Mesendoderm (in vitro differentiated cells): ENCODE measurements at regions not wholly inside any gene's neighbourhood (a gene's known extent, or its start where the extent isn't known, plus 50 kb on each side); places are given as distances from the start of the nearest gene placed in this dataset.
A peak's percentile ranks its signal among the peaks of the same experiment; 100 is the strongest.

Experiments
- DNase-seq: peaks from one replicate; pipeline ENCODE4 v3.0.0; 2013
- H2AK5ac ChIP-seq: 2 replicates; pipeline ENCODE4 v1.6.1; 2013; ENCODE audit warnings: low read length, inconsistent platforms
- H2BK120ac ChIP-seq: 2 replicates; pipeline ENCODE4 v1.6.1; 2013; ENCODE audit warnings: low read depth, mild to moderate bottlenecking, low read length, moderate library complexity, mixed read lengths
- H2BK15ac ChIP-seq: replicated peaks from 2 replicates; pipeline ENCODE4 v1.6.1; 2013; ENCODE audit warnings: low read depth, mild to moderate bottlenecking, moderate library complexity
- H2BK5ac ChIP-seq: 2 replicates; pipeline ENCODE4 v1.6.1; 2013; ENCODE audit warnings: low read length, inconsistent platforms
- H3K18ac ChIP-seq: 2 replicates; pipeline ENCODE4 v1.6.1; 2013; ENCODE audit warnings: mild to moderate bottlenecking, low read length, mixed read lengths
- H3K23ac ChIP-seq: one replicate; pipeline ENCODE4 v1.6.1; 2013; ENCODE audit warnings: low read length
- H3K27ac ChIP-seq: 2 replicates; pipeline ENCODE4 v1.5.1; 2013; ENCODE audit warnings: low read depth, mild to moderate bottlenecking, inconsistent platforms, low read length, moderate library complexity
- H3K27me3 ChIP-seq: 2 replicates; pipeline ENCODE4 v1.6.1; 2013; ENCODE audit warnings: low read length, control low read depth, mild to moderate bottlenecking, inconsistent platforms; ENCODE audit not compliant: insufficient read depth, poor library complexity
- H3K36me3 ChIP-seq: 2 replicates; pipeline ENCODE4 v1.6.1; 2013; ENCODE audit warnings: low read length, inconsistent platforms; ENCODE audit not compliant: control insufficient read depth, insufficient read depth
- H3K4ac ChIP-seq: one replicate; pipeline ENCODE4 v1.6.1; 2013; ENCODE audit warnings: low read depth, mild to moderate bottlenecking, low read length, moderate library complexity
- H3K4me1 ChIP-seq: 2 replicates; pipeline ENCODE4 v1.6.1; 2013; ENCODE audit warnings: low read depth, low read length, inconsistent platforms; ENCODE audit not compliant: control insufficient read depth
- H3K4me2 ChIP-seq: 2 replicates; pipeline ENCODE4 v1.6.1; 2013; ENCODE audit warnings: low read length
- H3K4me3 ChIP-seq: 2 replicates; pipeline ENCODE4 v1.5.1; 2013; ENCODE audit warnings: mild to moderate bottlenecking, low read length
- H3K56ac ChIP-seq: one replicate; pipeline ENCODE4 v1.6.1; 2013; ENCODE audit warnings: low read length
- H3K79me1 ChIP-seq: 2 replicates; pipeline ENCODE4 v1.6.1; 2013; ENCODE audit warnings: low read length, inconsistent platforms
- H3K79me2 ChIP-seq: 2 replicates; pipeline ENCODE4 v1.6.1; 2013; ENCODE audit warnings: mild to moderate bottlenecking, low read length; ENCODE audit not compliant: control insufficient read depth, insufficient read depth
- H3K9ac ChIP-seq: 2 replicates; pipeline ENCODE4 v1.6.1; 2013; ENCODE audit warnings: low read length, inconsistent platforms
- H4K5ac ChIP-seq: one replicate; pipeline ENCODE4 v1.6.1; 2013; ENCODE audit warnings: low read length
- H4K8ac ChIP-seq: one replicate; pipeline ENCODE4 v1.6.1; 2013; ENCODE audit warnings: low read depth, mild to moderate bottlenecking, control low read depth, low read length, moderate library complexity
- WGBS: extraction: QIAGEN DNeasy Blood & Tissue Kit; methylation state at CpG from one replicate; pipeline ENCODE4 v1.1.7; 2013; ENCODE audit warnings: low lambda C conversion rate, missing lambda C conversion rate; ENCODE audit not compliant: insufficient coverage; ENCODE audit errors: extremely low coverage; 5-methylcytosine and 5-hydroxymethylcytosine counted together

GRCh38 chr12:42807766-42808165 lies 218.2 kb upstream of the PRICKLE1 start:
- H3K4ac ChIP-seq = peak overlapping the region; percentile 68
- no CpG with 5 or more reads among the region's 3 CpGs for WGBS
- DNase-seq = peak; percentile 54
- H2AK5ac ChIP-seq = peak overlapping the region; percentile 65
- no peak overlapping the region for H3K23ac ChIP-seq
- H3K79me1 ChIP-seq = no peaks in the 10 kb centered on the region
- H3K56ac ChIP-seq = peak overlapping the region; percentile 80
- H2BK15ac ChIP-seq = no peak overlapping the region
- no peaks in the 10 kb centered on the region for H3K27me3 ChIP-seq
- no peak overlapping the region for H2BK120ac ChIP-seq
- H4K5ac ChIP-seq = no peak overlapping the region
- H2BK5ac ChIP-seq = peak overlapping the region; percentile 98
- no peak overlapping the region for H3K27ac ChIP-seq
- H3K9ac ChIP-seq = peak overlapping the region; percentile 10
- H3K4me3 ChIP-seq = no peak overlapping the region
- H4K8ac ChIP-seq = no peak overlapping the region
- H3K4me1 ChIP-seq = peaks cover 15% of the 10 kb centered on the region
- peak overlapping the region; percentile 33 for H3K18ac ChIP-seq
- H3K36me3 ChIP-seq = no peaks in the 10 kb centered on the region
- H3K79me2 ChIP-seq = no peaks in the 10 kb centered on the region
- no peak overlapping the region for H3K4me2 ChIP-seq

- Histone ChIP-seq H2BK120ac (no peak overlapping the region), H3K4ac (peak overlapping the region; percentile 68), H3K23ac (no peak overlapping the region), H4K5ac (no peak overlapping the region), H2BK5ac (no peak overlapping the region), H3K27ac (no peak overlapping the region), H3K4me1 (peaks cover 18% of the 10 kb centered on the region), H3K4me3 (no peak overlapping the region), H3K18ac (no peak overlapping the region), H2BK15ac (no peak overlapping the region), H3K79me2 (no peaks in the 10 kb centered on the region), H3K27me3 (no peaks in the 10 kb centered on the region), H4K8ac (no peak overlapping the region), H3K9ac (no peak overlapping the region), H3K79me1 (no peaks in the 10 kb centered on the region), H3K36me3 (no peaks in the 10 kb centered on the region), H3K56ac (peak overlapping the region; percentile 80), H3K4me2 (no peak overlapping the region), H2AK5ac (no peak overlapping the region)
- DNase-seq = peak; percentile 95
- no CpG with 5 or more reads among the region's 2 CpGs for WGBS
These were observed 217.7 kb upstream of the PRICKLE1 start for GRCh38 chr12:42807251-42807650.

- Histone ChIP-seq H3K27me3 (no peaks in the 10 kb centered on the region), H4K8ac (no peak overlapping the region), H3K9ac (no peak overlapping the region), H3K56ac (peak overlapping the region; percentile 71), H3K23ac (no peak overlapping the region), H3K4me1 (peaks cover 19% of the 10 kb centered on the region), H4K5ac (no peak overlapping the region), H3K4ac (peak overlapping the region; percentile 88), H3K18ac (peak overlapping the region; percentile 78), H3K79me1 (no peaks in the 10 kb centered on the region), H3K27ac (no peak overlapping the region), H3K4me2 (no peak overlapping the region), H2BK120ac (peak overlapping the region; percentile 61), H3K79me2 (no peaks in the 10 kb centered on the region), H2AK5ac (peak overlapping the region; percentile 41), H3K36me3 (no peaks in the 10 kb centered on the region), H3K4me3 (no peak overlapping the region), H2BK15ac (no peak overlapping the region), H2BK5ac (peak overlapping the region; percentile 89)
- no CpG with 5 or more reads among the region's 2 CpGs for WGBS
- DNase-seq = peak; percentile 67
These were observed 215.4 kb upstream of the PRICKLE1 start for GRCh38 chr12:42804928-42805327.

GRCh38 chr12:42802785-42803189 lies 213.2 kb upstream of the PRICKLE1 start:
- H3K9ac ChIP-seq = no peak overlapping the region
- H3K4me2 ChIP-seq = no peak overlapping the region
- H3K79me2 ChIP-seq = no peaks in the 10 kb centered on the region
- H3K36me3 ChIP-seq = no peaks in the 10 kb centered on the region
- no peak overlapping the region for H3K4me3 ChIP-seq
- DNase-seq = no peak
- H2AK5ac ChIP-seq = peak overlapping the region; percentile 91
- no peaks in the 10 kb centered on the region for H3K79me1 ChIP-seq
- peak overlapping the region; percentile 65 for H2BK120ac ChIP-seq
- H2BK5ac ChIP-seq = peak overlapping the region; percentile 96
- H2BK15ac ChIP-seq = peak overlapping the region; percentile 67
- peak overlapping the region; percentile 65 for H3K18ac ChIP-seq
- H3K56ac ChIP-seq = peak overlapping the region; percentile 69
- H3K27me3 ChIP-seq = no peaks in the 10 kb centered on the region
- peak overlapping the region; percentile 70 for H3K4ac ChIP-seq
- H3K23ac ChIP-seq = no peak overlapping the region
- WGBS = no CpG with 5 or more reads among the region's 4 CpGs
- peaks cover 19% of the 10 kb centered on the region for H3K4me1 ChIP-seq
- no peak overlapping the region for H3K27ac ChIP-seq
- H4K5ac ChIP-seq = peak overlapping the region; percentile 68
- no peak overlapping the region for H4K8ac ChIP-seq

- no peak overlapping the region for H4K8ac ChIP-seq
- no peaks in the 10 kb centered on the region for H3K79me1 ChIP-seq
- H3K4me3 ChIP-seq = no peak overlapping the region
- H2BK5ac ChIP-seq = peak overlapping the region; percentile 100
- no peak overlapping the region for H2BK15ac ChIP-seq
- H3K4ac ChIP-seq = peak overlapping the region; percentile 70
- H3K4me1 ChIP-seq = peaks cover 16% of the 10 kb centered on the region
- no CpG with 5 or more reads among the region's 2 CpGs for WGBS
- no peaks in the 10 kb centered on the region for H3K36me3 ChIP-seq
- no peak overlapping the region for H3K4me2 ChIP-seq
- H3K27ac ChIP-seq = peak overlapping the region; percentile 49
- peak overlapping the region; percentile 74 for H2BK120ac ChIP-seq
- no peak overlapping the region for H3K23ac ChIP-seq
- no peak overlapping the region for H3K9ac ChIP-seq
- peak; percentile 91 for DNase-seq
- no peak overlapping the region for H4K5ac ChIP-seq
- H3K79me2 ChIP-seq = no peaks in the 10 kb centered on the region
- H2AK5ac ChIP-seq = no peak overlapping the region
- H3K27me3 ChIP-seq = no peaks in the 10 kb centered on the region
- peak overlapping the region; percentile 80 for H3K56ac ChIP-seq
- H3K18ac ChIP-seq = peak overlapping the region; percentile 68
These were observed 211.7 kb upstream of the PRICKLE1 start for GRCh38 chr12:42801271-42801670.

GRCh38 chr12:42799966-42800365 lies 210.4 kb upstream of the PRICKLE1 start:
- no peaks in the 10 kb centered on the region for H3K27me3 ChIP-seq
- no peaks in the 10 kb centered on the region for H3K79me2 ChIP-seq
- peaks cover 13% of the 10 kb centered on the region for H3K4me1 ChIP-seq
- no peak overlapping the region for H2BK15ac ChIP-seq
- H3K79me1 ChIP-seq = no peaks in the 10 kb centered on the region
- no peak overlapping the region for H2BK120ac ChIP-seq
- no peak overlapping the region for H3K27ac ChIP-seq
- H3K23ac ChIP-seq = no peak overlapping the region
- WGBS = no CpG with 5 or more reads among the region's 1 CpG
- H2AK5ac ChIP-seq = no peak overlapping the region
- no peak overlapping the region for H3K9ac ChIP-seq
- no peak overlapping the region for H4K5ac ChIP-seq
- DNase-seq = no peak
- H3K18ac ChIP-seq = no peak overlapping the region
- no peaks in the 10 kb centered on the region for H3K36me3 ChIP-seq
- no peak overlapping the region for H2BK5ac ChIP-seq
- no peak overlapping the region for H4K8ac ChIP-seq
- no peak overlapping the region for H3K4me2 ChIP-seq
- no peak overlapping the region for H3K4ac ChIP-seq
- H3K4me3 ChIP-seq = no peak overlapping the region
- H3K56ac ChIP-seq = no peak overlapping the region
